WI38 (cell line): ENCODE measurements at regions not wholly inside any gene's neighbourhood (a gene's known extent, or its start where the extent isn't known, plus 50 kb on each side); places are given as distances from the start of the nearest gene placed in this dataset.

ENCODE experiments used
- H3K4me3 ChIP-seq: 2 replicates; pipeline ENCODE4 v1.5.1; 2011; ENCODE audit warnings: low read depth, mild to moderate bottlenecking, control low read depth, low read length
- TF ChIP-seq, protein P1 (sequence below): IDR thresholded peaks from 2 replicates; pipeline ENCODE4 v1.5.1; 2012; ENCODE audit warnings: low read depth, mild to moderate bottlenecking, control low read depth, low read length

GRCh38 chr11:29645373-29645772 lies 371.5 kb downstream of the KCNA4 start:
- TF ChIP-seq, protein P1, sequence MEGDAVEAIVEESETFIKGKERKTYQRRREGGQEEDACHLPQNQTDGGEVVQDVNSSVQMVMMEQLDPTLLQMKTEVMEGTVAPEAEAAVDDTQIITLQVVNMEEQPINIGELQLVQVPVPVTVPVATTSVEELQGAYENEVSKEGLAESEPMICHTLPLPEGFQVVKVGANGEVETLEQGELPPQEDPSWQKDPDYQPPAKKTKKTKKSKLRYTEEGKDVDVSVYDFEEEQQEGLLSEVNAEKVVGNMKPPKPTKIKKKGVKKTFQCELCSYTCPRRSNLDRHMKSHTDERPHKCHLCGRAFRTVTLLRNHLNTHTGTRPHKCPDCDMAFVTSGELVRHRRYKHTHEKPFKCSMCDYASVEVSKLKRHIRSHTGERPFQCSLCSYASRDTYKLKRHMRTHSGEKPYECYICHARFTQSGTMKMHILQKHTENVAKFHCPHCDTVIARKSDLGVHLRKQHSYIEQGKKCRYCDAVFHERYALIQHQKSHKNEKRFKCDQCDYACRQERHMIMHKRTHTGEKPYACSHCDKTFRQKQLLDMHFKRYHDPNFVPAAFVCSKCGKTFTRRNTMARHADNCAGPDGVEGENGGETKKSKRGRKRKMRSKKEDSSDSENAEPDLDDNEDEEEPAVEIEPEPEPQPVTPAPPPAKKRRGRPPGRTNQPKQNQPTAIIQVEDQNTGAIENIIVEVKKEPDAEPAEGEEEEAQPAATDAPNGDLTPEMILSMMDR, result no peak
- no peak overlapping the region for H3K4me3 ChIP-seq

GRCh38 chr11:29641201-29641600 lies 375.6 kb downstream of the KCNA4 start:
- no peak overlapping the region for H3K4me3 ChIP-seq
- TF ChIP-seq, protein P1, result no peak

DNA sequence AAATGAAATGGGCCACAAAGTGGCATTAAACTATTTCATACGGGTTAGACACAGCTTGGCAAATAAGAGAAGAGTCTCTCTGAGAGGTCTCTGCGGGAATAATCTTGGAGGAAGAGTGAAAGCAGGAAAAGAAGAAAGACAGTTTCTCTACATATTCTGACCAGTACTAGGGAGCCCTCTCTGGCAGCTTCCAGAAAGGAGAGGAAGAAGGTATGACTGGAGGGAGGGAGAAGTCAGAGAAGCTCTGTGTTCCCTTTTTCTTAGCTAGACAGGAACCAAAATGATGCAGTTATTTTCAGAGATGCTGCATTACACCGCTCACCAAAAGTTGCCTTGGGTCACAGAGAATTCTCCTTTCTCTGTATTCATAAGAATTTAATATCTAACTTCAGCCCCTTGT lies 382.1 kb downstream of the KCNA4 start:
- TF ChIP-seq, protein P1, result no peak
- H3K4me3 ChIP-seq, result no peak overlapping the region

GRCh38 chr11:29634244-29634643 lies 382.6 kb downstream of the KCNA4 start:
- no peak overlapping the region for H3K4me3 ChIP-seq
- TF ChIP-seq, protein P1, result no peak

- no peak overlapping the region for H3K4me3 ChIP-seq
- TF ChIP-seq, protein P1, result no peak
Measured at GRCh38 chr11:29629286-29629685, 387.5 kb downstream of the KCNA4 start.

DNA sequence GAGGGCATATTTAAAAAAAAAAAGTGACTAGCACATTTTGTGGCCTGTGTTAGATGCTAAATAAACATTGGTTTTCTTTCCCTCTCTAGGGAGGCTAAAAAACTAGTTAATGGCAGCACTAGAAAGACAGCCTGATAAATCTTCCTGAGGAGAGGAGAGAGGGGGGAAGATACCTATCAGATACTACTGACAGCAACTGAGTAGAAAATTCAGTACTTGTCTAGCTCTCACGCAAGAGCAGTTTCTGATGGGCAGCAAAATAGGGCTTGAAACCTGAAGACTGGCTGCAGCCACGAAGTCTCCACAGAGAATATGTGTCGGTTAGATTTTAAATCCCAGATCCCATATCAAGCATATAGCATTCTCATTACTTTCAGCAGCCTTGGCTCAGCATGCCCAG lies 388.2 kb downstream of the KCNA4 start:
- TF ChIP-seq, protein P1, result no peak
- H3K4me3 ChIP-seq, result no peak overlapping the region

GRCh38 chr11:29627541-29627940 lies 389.3 kb downstream of the KCNA4 start:
- no peak overlapping the region for H3K4me3 ChIP-seq
- TF ChIP-seq, protein P1, result no peak
